ENCODE measurements at regions not wholly inside any gene's neighbourhood (a gene's known extent, or its start where the extent isn't known, plus 50 kb on each side); places are given as distances from the start of the nearest gene placed in this dataset.

- no peak overlapping the region for H3K4me2 ChIP-seq (ENCODE audit: insufficient read depth, low read length)
- H3K9me3 ChIP-seq (ENCODE audit: insufficient read depth, low read length, severe bottlenecking), result no peaks in the 10 kb centered on the region
- ATAC-seq (ENCODE audit: insufficient read depth, low read depth) (no peak), DNase-seq (no peak)
- H4K20me1 ChIP-seq (ENCODE audit: insufficient read depth, low read length), result no peaks in the 10 kb centered on the region
- no peaks in the 10 kb centered on the region for H3K79me2 ChIP-seq (ENCODE audit: insufficient read depth, low read length)
- no peaks in the 10 kb centered on the region for H3K36me3 ChIP-seq (ENCODE audit: insufficient read depth, low read length)
- H2AFZ ChIP-seq (ENCODE audit: low read depth, low read length), result no peak overlapping the region
- H3K9ac ChIP-seq (ENCODE audit: low read depth, low read length), result no peak overlapping the region
- H3K27ac ChIP-seq (ENCODE audit: low read length), result no peak overlapping the region
- TF ChIP-seq, protein P1, sequence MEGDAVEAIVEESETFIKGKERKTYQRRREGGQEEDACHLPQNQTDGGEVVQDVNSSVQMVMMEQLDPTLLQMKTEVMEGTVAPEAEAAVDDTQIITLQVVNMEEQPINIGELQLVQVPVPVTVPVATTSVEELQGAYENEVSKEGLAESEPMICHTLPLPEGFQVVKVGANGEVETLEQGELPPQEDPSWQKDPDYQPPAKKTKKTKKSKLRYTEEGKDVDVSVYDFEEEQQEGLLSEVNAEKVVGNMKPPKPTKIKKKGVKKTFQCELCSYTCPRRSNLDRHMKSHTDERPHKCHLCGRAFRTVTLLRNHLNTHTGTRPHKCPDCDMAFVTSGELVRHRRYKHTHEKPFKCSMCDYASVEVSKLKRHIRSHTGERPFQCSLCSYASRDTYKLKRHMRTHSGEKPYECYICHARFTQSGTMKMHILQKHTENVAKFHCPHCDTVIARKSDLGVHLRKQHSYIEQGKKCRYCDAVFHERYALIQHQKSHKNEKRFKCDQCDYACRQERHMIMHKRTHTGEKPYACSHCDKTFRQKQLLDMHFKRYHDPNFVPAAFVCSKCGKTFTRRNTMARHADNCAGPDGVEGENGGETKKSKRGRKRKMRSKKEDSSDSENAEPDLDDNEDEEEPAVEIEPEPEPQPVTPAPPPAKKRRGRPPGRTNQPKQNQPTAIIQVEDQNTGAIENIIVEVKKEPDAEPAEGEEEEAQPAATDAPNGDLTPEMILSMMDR (IDR thresholded peaks at IDR 0.05; ENCODE audit: borderline replicate concordance, extremely low read depth, low read length, poor library complexity, severe bottlenecking), result no peak
- no peaks in the 10 kb centered on the region for H3K27me3 ChIP-seq (ENCODE audit: insufficient read depth, low read length, poor library complexity)
- H3K4me1 ChIP-seq (ENCODE audit: insufficient read depth, low read length), result no peaks in the 10 kb centered on the region
- H3K4me3 ChIP-seq (ENCODE audit: low read depth in 1 of 2, low read length in 2 of 2), result no peak overlapping the region
Observed at GRCh38 chr7:132035517-132036362, 479.3 kb upstream of the PODXL start.

DNA sequence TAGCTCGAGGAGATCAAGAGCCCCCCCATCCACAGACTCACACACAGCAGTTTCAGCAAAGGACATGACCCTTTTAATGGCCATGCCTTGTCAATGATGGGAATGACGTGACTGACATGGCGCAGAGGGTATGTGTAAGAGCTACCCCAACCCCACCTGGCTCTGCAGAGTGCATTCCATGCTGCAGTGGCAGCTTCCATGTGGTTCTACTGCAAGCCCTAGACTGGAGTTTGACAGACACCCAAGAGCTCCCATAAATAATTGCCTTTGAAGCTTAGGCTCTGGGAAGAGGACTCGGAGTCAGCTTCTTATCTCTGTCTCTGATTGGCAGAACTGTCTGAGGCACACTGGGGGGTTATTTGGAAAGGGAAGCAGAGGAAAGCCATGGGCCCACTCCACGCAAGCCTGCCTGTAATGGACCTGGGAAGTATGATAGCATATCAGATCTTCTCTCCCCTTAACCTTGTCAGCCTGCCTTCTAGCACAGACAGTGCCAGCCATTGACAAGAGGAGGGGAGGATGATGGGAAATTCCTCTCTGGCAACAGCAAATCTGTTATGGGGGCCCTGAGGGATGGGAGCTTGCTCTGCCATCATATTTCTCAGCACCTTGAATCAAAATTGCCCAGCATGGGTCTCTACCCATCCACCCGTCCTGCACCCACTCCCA lies 478.5 kb upstream of the PODXL start:
- H4K20me1 ChIP-seq (ENCODE audit: insufficient read depth, low read length), result no peaks in the 10 kb centered on the region
- no peaks in the 10 kb centered on the region for H3K9me3 ChIP-seq (ENCODE audit: insufficient read depth, low read length, severe bottlenecking)
- H3K9ac ChIP-seq (ENCODE audit: low read depth, low read length), result no peak overlapping the region
- TF ChIP-seq, protein P1 (IDR thresholded peaks at IDR 0.05; ENCODE audit: borderline replicate concordance, extremely low read depth, low read length, poor library complexity, severe bottlenecking), result no peak
- no peak for TF ChIP-seq EZH2 (IDR thresholded peaks at IDR 0.05; ENCODE audit: borderline replicate concordance, low read depth, low read length, severe bottlenecking)
- H2AFZ ChIP-seq (ENCODE audit: low read depth, low read length), result no peak overlapping the region
- DNase-seq (no peak), ATAC-seq (ENCODE audit: insufficient read depth, low read depth) (no peak)
- no peak overlapping the region for H3K27ac ChIP-seq (ENCODE audit: low read length)
- H3K27me3 ChIP-seq (ENCODE audit: insufficient read depth, low read length, poor library complexity), result no peaks in the 10 kb centered on the region
- H3K4me3 ChIP-seq (ENCODE audit: low read depth in 1 of 2, low read length in 2 of 2), result no peak overlapping the region
- H3K36me3 ChIP-seq (ENCODE audit: insufficient read depth, low read length), result no peaks in the 10 kb centered on the region
- no peaks in the 10 kb centered on the region for H3K79me2 ChIP-seq (ENCODE audit: insufficient read depth, low read length)
- no peak overlapping the region for H3K4me2 ChIP-seq (ENCODE audit: insufficient read depth, low read length)
- no peaks in the 10 kb centered on the region for H3K4me1 ChIP-seq (ENCODE audit: insufficient read depth, low read length)

DNA sequence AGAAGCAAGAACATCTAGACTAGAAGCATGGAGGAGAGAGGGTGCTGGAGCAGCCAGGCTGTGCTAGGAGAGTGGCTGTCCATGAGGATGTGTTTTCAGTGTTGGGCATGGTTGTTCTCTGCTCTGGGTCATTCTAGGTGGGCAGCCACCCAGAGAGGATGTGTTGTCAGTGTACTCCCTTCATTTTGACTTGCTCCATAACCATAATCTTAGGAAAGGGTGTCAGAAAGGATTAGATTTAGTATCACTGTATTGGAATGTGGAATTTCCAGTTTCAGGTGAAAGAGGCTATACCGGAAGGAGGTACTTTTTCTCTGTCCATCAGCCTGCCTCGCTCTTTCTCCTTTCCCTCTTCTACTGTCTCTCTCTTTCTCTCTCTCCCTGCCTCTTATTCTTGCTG lies 474.5 kb upstream of the PODXL start:
- Histone ChIP-seq H4K20me1 (ENCODE audit: insufficient read depth, low read length) (no peaks in the 10 kb centered on the region), H3K4me3 (ENCODE audit: low read depth in 1 of 2, low read length in 2 of 2) (no peak overlapping the region), H3K4me1 (ENCODE audit: insufficient read depth, low read length) (no peaks in the 10 kb centered on the region), H3K27ac (ENCODE audit: low read length) (no peak overlapping the region), H2AFZ (ENCODE audit: low read depth, low read length) (no peak overlapping the region), H3K9me3 (ENCODE audit: insufficient read depth, low read length, severe bottlenecking) (no peaks in the 10 kb centered on the region), H3K36me3 (ENCODE audit: insufficient read depth, low read length) (no peaks in the 10 kb centered on the region), H3K9ac (ENCODE audit: low read depth, low read length) (no peak overlapping the region), H3K27me3 (ENCODE audit: insufficient read depth, low read length, poor library complexity) (peaks cover 4% of the 10 kb centered on the region), H3K4me2 (ENCODE audit: insufficient read depth, low read length) (no peak overlapping the region), H3K79me2 (ENCODE audit: insufficient read depth, low read length) (no peaks in the 10 kb centered on the region)
- DNase-seq, result no peak
- no peak for TF ChIP-seq EZH2 (IDR thresholded peaks at IDR 0.05; ENCODE audit: borderline replicate concordance, low read depth, low read length, severe bottlenecking)
- TF ChIP-seq, protein P1 (IDR thresholded peaks at IDR 0.05; ENCODE audit: borderline replicate concordance, extremely low read depth, low read length, poor library complexity, severe bottlenecking), result no peak
- no peak for ATAC-seq (ENCODE audit: insufficient read depth, low read depth)
